K562 (cell line): ENCODE measurements at regions not wholly inside any gene's neighbourhood (a gene's known extent, or its start where the extent isn't known, plus 50 kb on each side); places are given as distances from the start of the nearest gene placed in this dataset.

Experiments
- ATAC-seq: fragments of 200-7000 bp; cut with Tn5 transposase; 3 replicates; pipeline ENCODE4 v1.9.1; 2020; ENCODE audit warnings: moderate library complexity
- BruUV-seq: library from RNA; stranded (reverse); fragments of 400-500 nt; replicated peaks from 2 replicates; lab custom pipeline; 2021; lab: Mats Ljungman, UMichigan
- CTCF ChIA-PET: fragments of 300-600 bp; formaldehyde crosslinking; extraction: SDS; loops from one replicate; lab custom pipeline; 2021; ENCODE audit warnings: low intra/inter-chr PET ratio; lab: Yijun Ruan, JAX
- POLR2A ChIA-PET: fragments of 300-600, 350-650 bp; sonication (Branson Sonifier 250); formaldehyde crosslinking; extraction: SDS; loops from one replicate; lab custom pipeline; 2021; ENCODE audit warnings: antibody characterized with exemption, inconsistent platforms; lab: Yijun Ruan, JAX
- DNase-seq, 4 experiments: peaks; one replicate each; pipeline versions ENCODE4 v3.0.0 to v3.0.0-alpha.2; 2011 to 2018; ENCODE audit warnings: low spot score in 3 of 4, mixed read lengths in 3 of 4; ENCODE audit errors: extremely low read depth in 1 of 4
- FAIRE-seq: peaks from 2 replicates; lab custom pipeline; 2011; peaks lifted over from hg19 to GRCh38; lab: Jason Lieb, UNC
- H2AFZ ChIP-seq: 2 replicates; pipeline ENCODE4 v1.6.0; 2011; ENCODE audit warnings: low read depth, low read length, control low read depth, inconsistent platforms
- H3K27ac ChIP-seq: fragments of 200-600 bp; 3 replicates; pipeline ENCODE4 v1.8.0; 2011; ENCODE audit warnings: low read depth, mild to moderate bottlenecking, control low read depth, inconsistent platforms, low read length, moderate library complexity, mixed read lengths; ENCODE audit errors: extremely low read depth
- H3K27me3 ChIP-seq, 2 experiments: fragments of 300-600 bp in 1 of 2; 2 replicates in 1 of 2; 3 replicates in 1 of 2; pipeline versions ENCODE4 v1.6.0 to v1.8.0; 2011; ENCODE audit warnings: inconsistent platforms in 2 of 2, low read length in 2 of 2, mild to moderate bottlenecking in 1 of 2, mixed read lengths in 1 of 2, moderate library complexity in 1 of 2; ENCODE audit not compliant: control insufficient read depth in 2 of 2, insufficient read depth in 2 of 2
- H3K36me3 ChIP-seq: fragments of 300-600 bp; 3 replicates; pipeline ENCODE4 v1.8.0; 2011; ENCODE audit warnings: mild to moderate bottlenecking, low read length, inconsistent platforms; ENCODE audit not compliant: control insufficient read depth, insufficient read depth
- H3K4me1 ChIP-seq, 2 experiments: fragments of 200-600 bp in 1 of 2; replicated peaks in 1 of 2; 2 replicates in 1 of 2; 3 replicates in 1 of 2; pipeline versions ENCODE4 v1.5.1 to v1.8.0; 2011; ENCODE audit warnings: inconsistent platforms in 2 of 2, low read length in 2 of 2, mild to moderate bottlenecking in 1 of 2, mixed read lengths in 1 of 2, moderate library complexity in 1 of 2; ENCODE audit not compliant: control insufficient read depth in 2 of 2, insufficient read depth in 2 of 2
- H3K4me2 ChIP-seq: 2 replicates; pipeline ENCODE4 v1.6.1; 2011; ENCODE audit warnings: low read length, control low read depth, inconsistent platforms, mixed read lengths; ENCODE audit not compliant: insufficient read depth
- H3K4me3 ChIP-seq: fragments of 200-600 bp; sonication (generic), shearing (Covaris generic); 2 replicates; pipeline ENCODE4 v1.5.1; 2016; ENCODE audit warnings: control low read depth, inconsistent platforms
- H3K79me2 ChIP-seq: fragments of 200-600 bp; 3 replicates; pipeline ENCODE4 v1.8.0; 2011; ENCODE audit warnings: low read length, inconsistent platforms; ENCODE audit not compliant: control insufficient read depth, insufficient read depth
- H3K9ac ChIP-seq, 2 experiments: 2 replicates each; pipeline versions ENCODE4 v1.6.0 to v1.6.1; 2011; ENCODE audit warnings: low read depth in 2 of 2, low read length in 2 of 2, control low read depth in 1 of 2, inconsistent platforms in 1 of 2, mild to moderate bottlenecking in 1 of 2, mixed read lengths in 1 of 2; ENCODE audit not compliant: insufficient read depth in 1 of 2
- H3K9me1 ChIP-seq: one replicate; pipeline ENCODE4 v1.6.0; 2011; ENCODE audit warnings: inconsistent platforms, mild to moderate bottlenecking, low read length, moderate library complexity; ENCODE audit not compliant: control insufficient read depth, insufficient read depth
- H3K9me3 ChIP-seq: replicated peaks from 2 replicates; pipeline ENCODE4 v1.5.1; 2011; ENCODE audit warnings: low read depth, low read length, inconsistent platforms; ENCODE audit not compliant: control insufficient read depth, insufficient read depth
- H4K20me1 ChIP-seq: replicated peaks from 2 replicates; pipeline ENCODE4 v1.6.1; 2011; ENCODE audit warnings: low read length, inconsistent platforms, mixed read lengths; ENCODE audit not compliant: control insufficient read depth, insufficient read depth
- BCOR ChIP-seq: fragments of 450-650 bp; IDR thresholded peaks from 2 replicates; pipeline ENCODE4 v1.6.1; 2016
- EWSR1 ChIP-seq: fragments of 450-650 bp; IDR thresholded peaks from 2 replicates; pipeline ENCODE4 v1.6.1; 2018; ENCODE audit warnings: borderline replicate concordance, mild to moderate bottlenecking, low read depth, moderate library complexity; ENCODE audit not compliant: partially characterized antibody
- HLTF ChIP-seq: fragments of 450-650 bp; IDR thresholded peaks from 2 replicates; pipeline ENCODE4 v1.6.1; 2016
- IFI16 ChIP-seq: fragments of 250-450 bp; sonication (Bioruptor Pico); IDR thresholded peaks from 2 replicates; pipeline ENCODE4 v2.1.2; 2022; ENCODE audit warnings: mild to moderate bottlenecking, inconsistent platforms
- MXD1 ChIP-seq: fragments of 250-450 bp; sonication (Bioruptor Pico); IDR thresholded peaks from 2 replicates; pipeline ENCODE4 v1.8.0; 2021; ENCODE audit warnings: borderline replicate concordance, mild to moderate bottlenecking, moderate library complexity; ENCODE audit not compliant: poor library complexity, severe bottlenecking
- RBM22 ChIP-seq: fragments of 200-400 bp; formaldehyde crosslinking; IDR thresholded peaks from 2 replicates; pipeline ENCODE4 v1.6.1; 2018; ENCODE audit warnings: low read length, low read depth; ENCODE audit not compliant: poor library complexity, severe bottlenecking
- SETDB1 ChIP-seq: IDR thresholded peaks from one replicate; pipeline ENCODE4 v1.6.1; 2012; ENCODE audit warnings: low read length, control low read depth, inconsistent platforms
- SFPQ ChIP-seq: fragments of 200-400 bp; formaldehyde crosslinking; IDR thresholded peaks from 2 replicates; pipeline ENCODE4 v1.6.1; 2017; ENCODE audit warnings: mild to moderate bottlenecking, low read depth, low read length, moderate library complexity
- SREBF2 ChIP-seq: sonication (generic); formaldehyde crosslinking; IDR thresholded peaks from 2 replicates; pipeline ENCODE4 v1.4.0; 2020; ENCODE audit warnings: mild to moderate bottlenecking, missing genetic modification reagents
- XRCC5 ChIP-seq: fragments of 200-400 bp; formaldehyde crosslinking; IDR thresholded peaks from 2 replicates; pipeline ENCODE4 v1.6.1; 2017; ENCODE audit warnings: low read depth, mild to moderate bottlenecking, low read length
- ZNF165 ChIP-seq: fragments of 250-450 bp; sonication (Bioruptor Pico); IDR thresholded peaks from 2 replicates; pipeline ENCODE4 v1.4.0; 2020; ENCODE audit warnings: borderline replicate concordance
- WGBS: fragments of 100-300 bp; shearing (Covaris generic); methylation state at CpG from one replicate; pipeline ENCODE4 v1.1.6; 2016; ENCODE audit warnings: low coverage, mixed read lengths; ENCODE audit not compliant: insufficient coverage; ENCODE audit errors: missing lambda C conversion rate; 5-methylcytosine and 5-hydroxymethylcytosine counted together
- in situ Hi-C: fragments of 300-500 bp; cut with MboI; formaldehyde crosslinking; loops from 4 replicates; pipeline ENCODE4 v1.15.0; 2018; ENCODE audit warnings: inconsistent platforms, mixed read lengths
- intact Hi-C: fragments of 100-400 bp; cut with micrococcal nuclease; formaldehyde crosslinking; loops from 2 replicates; pipeline ENCODE4 v1.14.2; 2022
- TF ChIP-seq, protein P1 (sequence below): fragments of 450-650 bp; IDR thresholded peaks from 2 replicates; pipeline ENCODE4 v1.6.1; 2016; ENCODE audit warnings: antibody characterized with exemption
- TF ChIP-seq, protein P2 (sequence below): fragments of 250-450 bp; sonication (Bioruptor Pico); IDR thresholded peaks from 2 replicates; pipeline ENCODE4 v1.6.1; 2021; ENCODE audit warnings: mild to moderate bottlenecking
- TF ChIP-seq, protein P3 (sequence below): fragments of 250-450 bp; sonication (Bioruptor Pico); IDR thresholded peaks from 2 replicates; pipeline ENCODE4 v1.4.0; 2020; ENCODE audit warnings: mild to moderate bottlenecking, moderate library complexity

DNA sequence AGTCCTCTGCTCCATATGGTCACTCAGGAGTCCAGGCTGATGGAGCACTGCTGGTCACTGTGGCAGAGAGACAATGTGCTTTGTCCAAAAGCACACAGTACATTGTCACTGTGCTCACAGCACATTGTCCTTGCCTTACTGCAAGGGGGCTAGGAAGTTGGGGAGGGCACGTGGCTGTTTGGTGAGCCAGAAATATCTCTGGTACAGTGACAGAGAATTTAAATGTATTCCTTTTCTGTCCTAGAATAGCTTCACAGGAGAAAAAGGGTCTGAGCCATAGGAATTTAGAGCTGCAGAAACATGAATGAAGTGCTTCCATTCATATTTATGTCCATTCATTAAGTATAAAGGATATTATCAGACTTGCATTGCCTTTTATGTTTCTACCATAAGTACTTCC is 110.8 kb upstream of the TRIM2 start:
- intact Hi-C loops = no loop called here
- WGBS = 0% methylated on average over 1 of the region's 1 CpG
- POLR2A ChIA-PET = interaction anchor here (0.6 kb wide), 1 partner anchor 480 kb away, joined by 3 read pairs; no protein-coding TSS in a partner anchor

More for the DNA sequence above, 110.8 kb upstream of the TRIM2 start:
- H3K27me3 ChIP-seq = peaks cover 17 to 34% of the 10 kb centered on the region in 2 experiments; a peak in 4 of 5 replicates
- ATAC-seq (no peak), FAIRE-seq (no peak), DNase-seq (no peak)
- no peak overlapping the region for H3K4me2 ChIP-seq
- in situ Hi-C loops = no loop called here
- no peaks in the 10 kb centered on the region for H3K36me3 ChIP-seq
- TF ChIP-seq BCOR (no peak), HLTF (no peak), ZNF165 (CRISPR knock-in tag) (no peak), MXD1 (no peak), SETDB1 (no peak), IFI16 (CRISPR knock-in tag) (no peak), RBM22 (no peak), SFPQ (no peak), XRCC5 (no peak), EWSR1 (no peak), SREBF2 (no peak)
- TF ChIP-seq, protein P1, sequence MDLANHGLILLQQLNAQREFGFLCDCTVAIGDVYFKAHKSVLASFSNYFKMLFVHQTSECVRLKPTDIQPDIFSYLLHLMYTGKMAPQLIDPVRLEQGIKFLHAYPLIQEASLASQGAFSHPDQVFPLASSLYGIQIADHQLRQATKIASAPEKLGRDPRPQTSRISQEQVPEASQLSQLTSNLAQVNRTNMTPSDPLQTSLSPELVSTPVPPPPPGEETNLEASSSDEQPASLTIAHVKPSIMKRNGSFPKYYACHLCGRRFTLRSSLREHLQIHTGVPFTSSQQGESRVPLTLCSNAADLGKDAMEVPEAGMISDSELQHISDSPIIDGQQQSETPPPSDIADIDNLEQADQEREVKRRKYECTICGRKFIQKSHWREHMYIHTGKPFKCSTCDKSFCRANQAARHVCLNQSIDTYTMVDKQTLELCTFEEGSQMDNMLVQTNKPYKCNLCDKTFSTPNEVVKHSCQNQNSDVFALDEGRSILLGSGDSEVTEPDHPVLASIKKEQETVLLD = no peak
- TF ChIP-seq, protein P2, sequence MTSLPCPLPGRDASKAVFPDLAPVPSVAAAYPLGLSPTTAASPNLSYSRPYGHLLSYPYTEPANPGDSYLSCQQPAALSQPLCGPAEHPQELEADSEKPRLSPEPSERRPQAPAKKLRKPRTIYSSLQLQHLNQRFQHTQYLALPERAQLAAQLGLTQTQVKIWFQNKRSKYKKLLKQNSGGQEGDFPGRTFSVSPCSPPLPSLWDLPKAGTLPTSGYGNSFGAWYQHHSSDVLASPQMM (CRISPR knock-in tag) = no peak
- TF ChIP-seq, protein P3, sequence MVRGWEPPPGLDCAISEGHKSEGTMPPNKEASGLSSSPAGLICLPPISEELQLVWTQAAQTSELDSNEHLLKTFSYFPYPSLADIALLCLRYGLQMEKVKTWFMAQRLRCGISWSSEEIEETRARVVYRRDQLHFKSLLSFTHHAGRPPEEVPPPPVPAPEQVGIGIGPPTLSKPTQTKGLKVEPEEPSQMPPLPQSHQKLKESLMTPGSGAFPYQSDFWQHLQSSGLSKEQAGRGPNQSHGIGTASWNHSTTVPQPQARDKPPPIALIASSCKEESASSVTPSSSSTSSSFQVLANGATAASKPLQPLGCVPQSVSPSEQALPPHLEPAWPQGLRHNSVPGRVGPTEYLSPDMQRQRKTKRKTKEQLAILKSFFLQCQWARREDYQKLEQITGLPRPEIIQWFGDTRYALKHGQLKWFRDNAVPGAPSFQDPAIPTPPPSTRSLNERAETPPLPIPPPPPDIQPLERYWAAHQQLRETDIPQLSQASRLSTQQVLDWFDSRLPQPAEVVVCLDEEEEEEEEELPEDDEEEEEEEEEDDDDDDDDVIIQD (CRISPR knock-in tag) = no peak
- no peak overlapping the region for H3K9ac ChIP-seq
- no peak overlapping the region for H2AFZ ChIP-seq
- BruUV-seq = no TSS peak
- no peak overlapping the region for H3K27ac ChIP-seq
- H3K9me3 ChIP-seq = no peaks in the 10 kb centered on the region
- H3K4me3 ChIP-seq = no peak overlapping the region
- no peaks in the 10 kb centered on the region for H3K79me2 ChIP-seq
- CTCF ChIA-PET = no interaction called here
- no peaks in the 10 kb centered on the region for H3K9me1 ChIP-seq
- no peaks in the 10 kb centered on the region for H4K20me1 ChIP-seq
- H3K4me1 ChIP-seq = no peaks in the 10 kb centered on the region
